H1 (cell line): ENCODE measurements at regions not wholly inside any gene's neighbourhood (a gene's known extent, or its start where the extent isn't known, plus 50 kb on each side); places are given as distances from the start of the nearest gene placed in this dataset.

Source experiments
- CTCF ChIA-PET: fragments of 300-600 bp; sonication (Branson Sonifier 250); formaldehyde crosslinking; loops from one replicate; lab custom pipeline; 2021; ENCODE audit not compliant: partially characterized antibody; lab: Charles Lee
- POLR2A ChIA-PET: fragments of 300-600 bp; sonication (Branson Sonifier 250); formaldehyde crosslinking; loops from one replicate; lab custom pipeline; 2021; ENCODE audit warnings: inconsistent platforms; ENCODE audit not compliant: partially characterized antibody; lab: Charles Lee
- DNase-seq, 2 experiments: peaks; one replicate each; pipeline versions ENCODE4 v3.0.0 to v3.0.0-alpha.2; 2010 to 2022; ENCODE audit warnings: low spot score in 2 of 2, low read depth in 1 of 2, mixed read lengths in 1 of 2
- FAIRE-seq: peaks from 2 replicates; lab custom pipeline; 2011; peaks lifted over from hg19 to GRCh38; lab: Jason Lieb, UNC
- H2AFZ ChIP-seq: 2 replicates; pipeline ENCODE4 v1.8.1; 2012; ENCODE audit warnings: low read length, inconsistent platforms
- H2AK5ac ChIP-seq: 2 replicates; pipeline ENCODE4 v1.6.1; 2013; ENCODE audit warnings: low read depth, low read length
- H2BK120ac ChIP-seq: replicated peaks from 2 replicates; pipeline ENCODE3; 2013; ENCODE audit warnings: low read depth, low read length, inconsistent platforms
- H2BK12ac ChIP-seq: 2 replicates; pipeline ENCODE4 v1.6.1; 2013; ENCODE audit warnings: low read depth, low read length
- H2BK15ac ChIP-seq: 2 replicates; pipeline ENCODE4 v1.6.1; 2013; ENCODE audit warnings: low read length
- H2BK20ac ChIP-seq: 2 replicates; pipeline ENCODE4 v1.6.1; 2013; ENCODE audit warnings: low read length
- H2BK5ac ChIP-seq: 2 replicates; pipeline ENCODE4 v1.6.1; 2013; ENCODE audit warnings: low read depth, low read length
- H3K14ac ChIP-seq: 2 replicates; pipeline ENCODE4 v1.6.1; 2013; ENCODE audit warnings: inconsistent platforms; ENCODE audit not compliant: insufficient read length
- H3K18ac ChIP-seq: 2 replicates; pipeline ENCODE4 v1.6.1; 2013; ENCODE audit warnings: low read length; ENCODE audit errors: extremely low read depth
- H3K23ac ChIP-seq: 2 replicates; pipeline ENCODE4 v1.6.1; 2013; ENCODE audit warnings: inconsistent platforms; ENCODE audit not compliant: insufficient read length
- H3K23me2 ChIP-seq: 2 replicates; pipeline ENCODE4 v1.6.1; 2013; ENCODE audit warnings: low read depth, low read length
- H3K27ac ChIP-seq: 2 replicates; pipeline ENCODE4 v1.6.1; 2011; ENCODE audit warnings: low read depth, low read length, inconsistent platforms
- H3K27me3 ChIP-seq, 4 experiments: replicated peaks in 1 of 4; 1 replicate in 1 of 4; 2 replicates in 3 of 4; pipeline versions ENCODE4 v1.6.1 to v1.8.1; 2011 to 2013; ENCODE audit warnings: low read length in 3 of 4, mild to moderate bottlenecking in 3 of 4, inconsistent platforms in 2 of 4, mixed read lengths in 2 of 4, moderate library complexity in 1 of 4; ENCODE audit not compliant: control insufficient read depth in 3 of 4, insufficient read depth in 3 of 4; ENCODE audit errors: extremely low read depth in 1 of 4
- H3K36me3 ChIP-seq, 4 experiments: 2 replicates each; pipeline versions ENCODE4 v1.6.1 to v1.8.1; 2011 to 2013; ENCODE audit warnings: mild to moderate bottlenecking in 4 of 4, low read length in 3 of 4, moderate library complexity in 2 of 4, control low read depth in 1 of 4, inconsistent platforms in 1 of 4; ENCODE audit not compliant: insufficient read depth in 4 of 4, control insufficient read depth in 2 of 4
- H3K4ac ChIP-seq: replicated peaks from 2 replicates; pipeline ENCODE3; 2013; ENCODE audit warnings: low read length, low read depth, mixed read lengths, inconsistent platforms; ENCODE audit not compliant: insufficient read length
- H3K4me1 ChIP-seq, 4 experiments: replicated peaks in 1 of 4; 1 replicate in 1 of 4; 2 replicates in 3 of 4; pipeline versions ENCODE4 v1.6.1 to v1.8.1; 2011 to 2013; ENCODE audit warnings: low read length in 3 of 4, inconsistent platforms in 2 of 4, mixed read lengths in 1 of 4; ENCODE audit not compliant: insufficient read depth in 4 of 4, control insufficient read depth in 3 of 4
- H3K4me2 ChIP-seq, 2 experiments: 2 replicates each; pipeline versions ENCODE4 v1.6.1 to v1.8.1; 2011 to 2013; ENCODE audit warnings: low read depth in 2 of 2, low read length in 2 of 2, control low read depth in 1 of 2, inconsistent platforms in 1 of 2, mild to moderate bottlenecking in 1 of 2; ENCODE audit not compliant: insufficient read depth in 1 of 2
- H3K4me3 ChIP-seq, 4 experiments: fragments of 200-600, 300-600 bp in 1 of 4; sonication (generic), shearing (Covaris generic), sonication (Bioruptor Twin) in 1 of 4; 2 replicates each; pipeline versions ENCODE4 v1.5.1 to v1.8.1; 2011 to 2016; ENCODE audit warnings: low read length in 4 of 4, low read depth in 3 of 4, control low read depth in 2 of 4, inconsistent platforms in 2 of 4, mild to moderate bottlenecking in 2 of 4, mixed read lengths in 1 of 4, moderate library complexity in 1 of 4; ENCODE audit not compliant: insufficient read depth in 2 of 4; ENCODE audit errors: extremely low read depth in 1 of 4
- H3K56ac ChIP-seq: replicated peaks from 2 replicates; pipeline ENCODE3; 2013; ENCODE audit warnings: low read depth, mild to moderate bottlenecking, mixed read lengths, low read length, inconsistent platforms; ENCODE audit not compliant: insufficient read length
- H3K79me1 ChIP-seq: 2 replicates; pipeline ENCODE4 v1.6.1; 2013; ENCODE audit warnings: low read depth, low read length, control low read depth
- H3K79me2 ChIP-seq, 2 experiments: 2 replicates each; pipeline versions ENCODE4 v1.6.1 to v1.8.1; 2012 to 2013; ENCODE audit warnings: low read length in 2 of 2, mild to moderate bottlenecking in 2 of 2, inconsistent platforms in 1 of 2; ENCODE audit not compliant: insufficient read depth in 2 of 2, control insufficient read depth in 1 of 2
- H3K9ac ChIP-seq, 4 experiments: replicated peaks in 1 of 4; 1 replicate in 1 of 4; 2 replicates in 3 of 4; pipeline versions ENCODE4 v1.6.1 to v1.8.1; 2011 to 2013; ENCODE audit warnings: low read depth in 3 of 4, low read length in 3 of 4, control low read depth in 2 of 4, mild to moderate bottlenecking in 2 of 4, moderate library complexity in 2 of 4, inconsistent platforms in 1 of 4; ENCODE audit errors: extremely low read depth in 1 of 4
- H3K9me3 ChIP-seq, 2 experiments: 2 replicates each; pipeline versions ENCODE4 v1.6.1 to v1.8.1; 2012 to 2013; ENCODE audit warnings: mild to moderate bottlenecking in 2 of 2, moderate library complexity in 2 of 2, control low read depth in 1 of 2, inconsistent platforms in 1 of 2, low read depth in 1 of 2, low read length in 1 of 2, mixed read lengths in 1 of 2; ENCODE audit not compliant: insufficient read depth in 2 of 2
- H4K20me1 ChIP-seq, 2 experiments: replicated peaks in 1 of 2; 2 replicates each; pipeline versions ENCODE3 to v1.8.1; 2011 to 2013; ENCODE audit warnings: inconsistent platforms in 2 of 2, low read length in 2 of 2, mild to moderate bottlenecking in 1 of 2; ENCODE audit not compliant: insufficient read depth in 2 of 2, control insufficient read depth in 1 of 2
- H4K5ac ChIP-seq: 2 replicates; pipeline ENCODE4 v1.6.1; 2013; ENCODE audit warnings: low read length, low read depth, mixed read lengths, inconsistent platforms; ENCODE audit not compliant: insufficient read length
- H4K8ac ChIP-seq: 2 replicates; pipeline ENCODE4 v1.8.0; 2013; ENCODE audit warnings: mild to moderate bottlenecking, moderate library complexity, low read length, inconsistent platforms; ENCODE audit not compliant: insufficient read depth; ENCODE audit errors: extremely low read depth
- H4K91ac ChIP-seq: replicated peaks from 2 replicates; pipeline ENCODE3; 2013; ENCODE audit warnings: low read length, mixed read lengths, inconsistent platforms; ENCODE audit not compliant: insufficient read length
- BCL11A ChIP-seq, 2 experiments: IDR thresholded peaks; one replicate each; pipeline ENCODE4 v1.6.1; 2011; ENCODE audit warnings: low read depth in 2 of 2, low read length in 2 of 2, mild to moderate bottlenecking in 2 of 2
- HDAC2 ChIP-seq, 2 experiments: fragments of 300-600 bp in 1 of 2; sonication (generic) in 1 of 2; IDR thresholded peaks; 2 replicates each; pipeline ENCODE4 v1.6.1; 2011 to 2012; ENCODE audit warnings: low read depth in 2 of 2, low read length in 2 of 2, mild to moderate bottlenecking in 2 of 2, moderate library complexity in 2 of 2, borderline replicate concordance in 1 of 2, inconsistent platforms in 1 of 2
- JUN ChIP-seq: IDR thresholded peaks from 2 replicates; pipeline ENCODE4 v1.6.1; 2011; ENCODE audit warnings: low read depth, mild to moderate bottlenecking, improper control_type of control experiment, low read length
- KDM1A ChIP-seq: fragments of 200-600, 300-600 bp; sonication (generic); IDR thresholded peaks from 2 replicates; pipeline ENCODE4 v1.7.1; 2016; ENCODE audit warnings: mild to moderate bottlenecking, low read length, borderline replicate concordance
- NANOG ChIP-seq: IDR thresholded peaks from 2 replicates; pipeline ENCODE4 v1.6.1; 2011; ENCODE audit warnings: low read length, low read depth, mild to moderate bottlenecking, inconsistent platforms; ENCODE audit not compliant: insufficient read depth, poor library complexity, severe bottlenecking
- POLR2AphosphoS5 ChIP-seq: IDR thresholded peaks from 2 replicates; pipeline ENCODE4 v1.6.1; 2011; ENCODE audit warnings: low read depth, low read length
- SAP30 ChIP-seq: fragments of 300-600 bp; sonication (generic); IDR thresholded peaks from 2 replicates; pipeline ENCODE4 v1.7.1; 2012; ENCODE audit warnings: low read length, moderate library complexity, mild to moderate bottlenecking, inconsistent platforms; ENCODE audit not compliant: insufficient read depth, insufficient replicate concordance
- SIRT6 ChIP-seq: IDR thresholded peaks from one replicate; pipeline ENCODE4 v1.7.1; 2012; ENCODE audit warnings: low read length, inconsistent platforms
- SIX5 ChIP-seq: IDR thresholded peaks from 2 replicates; pipeline ENCODE4 v1.6.1; 2011; ENCODE audit warnings: mild to moderate bottlenecking, low read depth, low read length
- SRF ChIP-seq: IDR thresholded peaks from 2 replicates; pipeline ENCODE4 v1.6.1; 2011; ENCODE audit warnings: mild to moderate bottlenecking, low read depth, low read length, moderate library complexity
- TCF12 ChIP-seq: IDR thresholded peaks from 2 replicates; pipeline ENCODE4 v1.6.1; 2011; ENCODE audit warnings: low read depth, mild to moderate bottlenecking, low read length
- WGBS, 2 experiments: shearing (Covaris generic) in 1 of 2; methylation state at CpG; one replicate each; pipeline versions ENCODE4 v1.1.6 to v1.1.7; 2013 to 2015; ENCODE audit warnings: low lambda C conversion rate in 2 of 2, mixed read lengths in 2 of 2, inconsistent platforms in 1 of 2, low coverage in 1 of 2, missing lambda C conversion rate in 1 of 2; ENCODE audit not compliant: insufficient replicate concordance in 2 of 2, insufficient coverage in 1 of 2, insufficient read length in 1 of 2; ENCODE audit errors: extremely low coverage in 1 of 2, missing lambda C conversion rate in 1 of 2; 5-methylcytosine and 5-hydroxymethylcytosine counted together
- TF ChIP-seq, protein P1 (sequence below): IDR thresholded peaks from 2 replicates; pipeline ENCODE4 v1.6.1; 2012; ENCODE audit warnings: inconsistent platforms
- TF ChIP-seq, protein P2 (sequence below): IDR thresholded peaks from 2 replicates; pipeline ENCODE4 v1.6.1; 2012; ENCODE audit warnings: low read length, inconsistent platforms

GRCh38 chr22:42323971-42324370, 53.5 kb upstream of the TCF20 start:
- 94% methylated on average over 1 of the region's 2 CpGs; no CpG with 5 or more reads in 1 of the 2 experiments for WGBS, 2 experiments
- Histone ChIP-seq H2AFZ (no peak overlapping the region), H3K56ac (peak overlapping the region; percentile 35), H3K23me2 (peaks cover 6% of the 10 kb centered on the region; the same call in 1 of the 2 replicates), H4K20me1 (peaks cover 5 to 18% of the 10 kb centered on the region in 2 experiments), H3K4me2 (no peak overlapping the region), H3K18ac (no peak overlapping the region), H4K91ac (no peak overlapping the region), H4K8ac (no peak overlapping the region), H2BK15ac (no peak overlapping the region), H3K23ac (no peak overlapping the region), H3K27ac (no peak overlapping the region), H2BK20ac (no peak overlapping the region), H3K36me3 (no peaks in the 10 kb centered on the region), H3K4me3 (no peak overlapping the region), H2BK12ac (no peak overlapping the region), H3K9me3 (no peaks in the 10 kb centered on the region), H3K79me1 (peaks cover 5% of the 10 kb centered on the region), H3K27me3 (no peaks in the 10 kb centered on the region), H4K5ac (no peak overlapping the region), H2BK5ac (no peak overlapping the region), H2BK120ac (no peak overlapping the region), H3K79me2 (no peaks in the 10 kb centered on the region), H3K14ac (no peak overlapping the region), H3K4ac (no peak overlapping the region), H3K9ac (no peak overlapping the region), H2AK5ac (no peak overlapping the region), H3K4me1 (peaks cover 2 to 25% (median 12%) of the 10 kb centered on the region in 4 experiments; a peak in 6 of 7 replicates)
- ChIA-PET POLR2A (no interaction called here), CTCF (interaction anchor here (0.9 to 1.0 kb wide), 2 partner anchors 115 to 207 kb away, joined by 3 to 4 read pairs; no protein-coding TSS in a partner anchor)
- no peak for FAIRE-seq
- DNase-seq, result no peak
- TF ChIP-seq BCL11A (IDR thresholded peaks at IDR 0.05; ENCODE audit: low read depth in 2 of 2, low read length in 2 of 2) (no peak), SRF (no peak), SIX5 (no peak), JUN (no peak), NANOG (no peak), TCF12 (no peak), SAP30 (no peak), SIRT6 (no peak), KDM1A (no peak), HDAC2 (IDR thresholded peaks at IDR 0.05; ENCODE audit: borderline replicate concordance in 1 of 2, low read depth in 2 of 2, low read length in 2 of 2) (no peak), POLR2AphosphoS5 (no peak)
- TF ChIP-seq, protein P1, sequence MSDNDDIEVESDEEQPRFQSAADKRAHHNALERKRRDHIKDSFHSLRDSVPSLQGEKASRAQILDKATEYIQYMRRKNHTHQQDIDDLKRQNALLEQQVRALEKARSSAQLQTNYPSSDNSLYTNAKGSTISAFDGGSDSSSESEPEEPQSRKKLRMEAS, result no peak
- TF ChIP-seq, protein P2, sequence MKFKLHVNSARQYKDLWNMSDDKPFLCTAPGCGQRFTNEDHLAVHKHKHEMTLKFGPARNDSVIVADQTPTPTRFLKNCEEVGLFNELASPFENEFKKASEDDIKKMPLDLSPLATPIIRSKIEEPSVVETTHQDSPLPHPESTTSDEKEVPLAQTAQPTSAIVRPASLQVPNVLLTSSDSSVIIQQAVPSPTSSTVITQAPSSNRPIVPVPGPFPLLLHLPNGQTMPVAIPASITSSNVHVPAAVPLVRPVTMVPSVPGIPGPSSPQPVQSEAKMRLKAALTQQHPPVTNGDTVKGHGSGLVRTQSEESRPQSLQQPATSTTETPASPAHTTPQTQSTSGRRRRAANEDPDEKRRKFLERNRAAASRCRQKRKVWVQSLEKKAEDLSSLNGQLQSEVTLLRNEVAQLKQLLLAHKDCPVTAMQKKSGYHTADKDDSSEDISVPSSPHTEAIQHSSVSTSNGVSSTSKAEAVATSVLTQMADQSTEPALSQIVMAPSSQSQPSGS, result no peak
